HCT116 (cell line): ENCODE measurements at regions not wholly inside any gene's neighbourhood (a gene's known extent, or its start where the extent isn't known, plus 50 kb on each side); places are given as distances from the start of the nearest gene placed in this dataset.
A peak's percentile ranks its signal among the peaks of the same experiment; 100 is the strongest.

Experiments used
- ATAC-seq: fragments of 200-7000 bp; cut with Tn5 transposase; 2 replicates; pipeline ENCODE4 v1.9.1; 2020; ENCODE audit warnings: mild to moderate bottlenecking, moderate library complexity
- BruUV-seq: library from RNA; stranded (reverse); fragments of 400-500 nt; replicated peaks from 2 replicates; lab custom pipeline; 2021; lab: Mats Ljungman, UMichigan
- CTCF ChIA-PET: fragments of 300-600 bp; sonication (Branson Sonifier 250); formaldehyde crosslinking; loops from one replicate; lab custom pipeline; 2021; ENCODE audit warnings: antibody characterized with exemption; lab: Charles Lee
- POLR2A ChIA-PET: fragments of 300-600, 350-600 bp; sonication (Branson Sonifier 250); formaldehyde crosslinking; loops from one replicate; lab custom pipeline; 2021; ENCODE audit warnings: antibody characterized with exemption; lab: Charles Lee
- RAD21 ChIA-PET, 2 experiments: fragments of 300-600 bp; sonication (Branson Sonifier 250); formaldehyde crosslinking; loops; one replicate each; lab custom pipeline; 2023; ENCODE audit warnings: low total read pairs in 2 of 2; ENCODE audit not compliant: uncharacterized antibody in 2 of 2, unreplicated experiment in 2 of 2, low non-redundant PET in 1 of 2; lab: Charles Lee
- DNase-seq: peaks from one replicate; pipeline ENCODE4 v3.0.0-alpha.2; 2010; ENCODE audit warnings: low read depth, low spot score
- H2AFZ ChIP-seq: fragments of 200-600 bp; shearing (Covaris generic), sonication (generic); 2 replicates; pipeline ENCODE4 v1.6.1; 2017; ENCODE audit warnings: low read depth, mixed run types, mixed read lengths, antibody characterized with exemption, low read length; ENCODE audit not compliant: poor library complexity, severe bottlenecking
- H3K27ac ChIP-seq: 2 replicates; pipeline ENCODE4 v1.5.1; 2012; ENCODE audit warnings: low read depth, low read length
- H3K27me3 ChIP-seq: fragments of 200-600 bp; sonication (generic); 2 replicates; pipeline ENCODE4 v1.6.1; 2016; ENCODE audit warnings: mixed run types, low read length, mixed read lengths; ENCODE audit not compliant: insufficient read depth
- H3K36me3 ChIP-seq, 2 experiments: fragments of 200-500 bp in 1 of 2; fragments of 200-600 bp in 1 of 2; sonication (Bioruptor generic) in 1 of 2; sonication (generic) in 1 of 2; 2 replicates each; pipeline versions ENCODE4 v1.5.1 to v1.6.1; 2014 to 2016; ENCODE audit warnings: low read length in 2 of 2, inconsistent platforms in 1 of 2, mixed read lengths in 1 of 2, mixed run types in 1 of 2; ENCODE audit not compliant: insufficient read depth in 2 of 2, control insufficient read depth in 1 of 2
- H3K4me1 ChIP-seq, 2 experiments: fragments of 200-600 bp in 1 of 2; sonication (generic) in 1 of 2; 2 replicates each; pipeline versions ENCODE4 v1.5.1 to v1.6.1; 2012 to 2017; ENCODE audit warnings: low read length in 2 of 2, inconsistent platforms in 1 of 2, mild to moderate bottlenecking in 1 of 2, mixed read lengths in 1 of 2, mixed run types in 1 of 2, moderate library complexity in 1 of 2; ENCODE audit not compliant: insufficient read depth in 2 of 2, control insufficient read depth in 1 of 2
- H3K4me2 ChIP-seq: fragments of 200-600 bp; sonication (generic); 2 replicates; pipeline ENCODE4 v1.6.1; 2017; ENCODE audit warnings: mixed run types, low read length, mixed read lengths
- H3K4me3 ChIP-seq, 2 experiments: fragments of 200-600 bp in 1 of 2; sonication (generic) in 1 of 2; replicated peaks in 1 of 2; 2 replicates each; pipeline ENCODE4 v1.5.1; 2011 to 2016; ENCODE audit warnings: low read length in 2 of 2, control low read depth in 1 of 2, low read depth in 1 of 2, mild to moderate bottlenecking in 1 of 2, mixed read lengths in 1 of 2, mixed run types in 1 of 2
- H3K79me2 ChIP-seq: fragments of 200-600 bp; sonication (generic); 2 replicates; pipeline ENCODE4 v1.6.1; 2017; ENCODE audit warnings: mild to moderate bottlenecking, mixed run types, low read length, moderate library complexity, mixed read lengths; ENCODE audit not compliant: insufficient read depth
- H3K9ac ChIP-seq: fragments of 200-600 bp; sonication (generic); 2 replicates; pipeline ENCODE4 v1.6.1; 2016; ENCODE audit warnings: low read length, mixed read lengths
- H3K9me2 ChIP-seq: fragments of 200-600 bp; sonication (generic), shearing (Covaris generic); 2 replicates; pipeline ENCODE4 v1.6.1; 2017; ENCODE audit warnings: mixed run types, mild to moderate bottlenecking, moderate library complexity; ENCODE audit not compliant: insufficient read depth
- H3K9me3 ChIP-seq, 2 experiments: fragments of 200-500 bp in 1 of 2; fragments of 200-600 bp in 1 of 2; sonication (Bioruptor generic) in 1 of 2; sonication (generic) in 1 of 2; 2 replicates each; pipeline ENCODE4 v1.6.1; 2014 to 2017; ENCODE audit warnings: low read length in 2 of 2, mixed read lengths in 2 of 2, inconsistent platforms in 1 of 2, low read depth in 1 of 2, mild to moderate bottlenecking in 1 of 2, mixed run types in 1 of 2, moderate library complexity in 1 of 2; ENCODE audit not compliant: control insufficient read depth in 1 of 2, insufficient read depth in 1 of 2
- H4K20me1 ChIP-seq: fragments of 200-600 bp; sonication (generic), shearing (Covaris generic); 2 replicates; pipeline ENCODE4 v1.6.1; 2017; ENCODE audit warnings: mixed run types, mild to moderate bottlenecking, moderate library complexity; ENCODE audit not compliant: insufficient read depth
- CBX3 ChIP-seq: IDR thresholded peaks from 2 replicates; pipeline ENCODE4 v1.6.1; 2012; ENCODE audit warnings: low read depth
- CEBPB ChIP-seq: IDR thresholded peaks from 2 replicates; pipeline ENCODE4 v1.6.1; 2012; ENCODE audit warnings: low read depth
- EGR1 ChIP-seq: IDR thresholded peaks from 2 replicates; pipeline ENCODE4 v1.6.1; 2012; ENCODE audit warnings: low read depth
- ELF1 ChIP-seq: IDR thresholded peaks from 2 replicates; pipeline ENCODE4 v1.6.1; 2012; ENCODE audit warnings: low read depth, borderline replicate concordance
- RAD21 ChIP-seq: IDR thresholded peaks from 2 replicates; pipeline ENCODE4 v1.6.1; 2012; ENCODE audit warnings: low read depth, mild to moderate bottlenecking
- REST ChIP-seq: IDR thresholded peaks from 2 replicates; pipeline ENCODE4 v1.6.1; 2012; ENCODE audit warnings: low read depth
- SIN3A ChIP-seq: IDR thresholded peaks from 2 replicates; pipeline ENCODE4 v1.6.1; 2012; ENCODE audit warnings: low read depth
- SRF ChIP-seq: IDR thresholded peaks from 2 replicates; pipeline ENCODE4 v1.6.1; 2012; ENCODE audit warnings: low read depth
- ZFX ChIP-seq: fragments of 450-650 bp; IDR thresholded peaks from 2 replicates; pipeline ENCODE4 v1.6.1; 2017
- intact Hi-C: fragments of 100-400 bp; cut with micrococcal nuclease; formaldehyde crosslinking; loops from 2 replicates; pipeline ENCODE4 v1.10.0; 2022
- TF ChIP-seq, protein P1 (sequence below): IDR thresholded peaks from 2 replicates; pipeline ENCODE4 v1.6.1; 2012

GRCh38 chr11:129251067-129251466, 58.9 kb upstream of the ARHGAP32 start:
- Histone ChIP-seq H3K27ac (no peak overlapping the region), H2AFZ (no peak overlapping the region), H3K27me3 (no peaks in the 10 kb centered on the region), H4K20me1 (no peaks in the 10 kb centered on the region), H3K4me2 (peak overlapping the region; percentile 65)
- no peak for ATAC-seq
- TF ChIP-seq, protein P1, sequence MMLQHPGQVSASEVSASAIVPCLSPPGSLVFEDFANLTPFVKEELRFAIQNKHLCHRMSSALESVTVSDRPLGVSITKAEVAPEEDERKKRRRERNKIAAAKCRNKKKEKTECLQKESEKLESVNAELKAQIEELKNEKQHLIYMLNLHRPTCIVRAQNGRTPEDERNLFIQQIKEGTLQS, result no peak
- TF ChIP-seq EGR1 (no peak), SIN3A (no peak), ZFX (no peak), ELF1 (no peak)
- TF ChIP-seq, all 23 proteins: peak for 0
- H3K9me2 ChIP-seq, result no peaks in the 10 kb centered on the region
- BruUV-seq, result no TSS peak
- intact Hi-C loops, result no loop called here
- H3K36me3 ChIP-seq, result no peaks in the 10 kb centered on the region
- no peak for DNase-seq
- H3K9ac ChIP-seq, result no peak overlapping the region
- CTCF ChIA-PET, result no interaction called here
- RAD21 ChIA-PET, result no interaction called here
- peaks cover 55% of the 10 kb centered on the region in 2 experiments for H3K4me1 ChIP-seq
- H3K9me3 ChIP-seq, result no peaks in the 10 kb centered on the region
- POLR2A ChIA-PET, result no interaction called here
- peaks cover 57% of the 10 kb centered on the region for H3K79me2 ChIP-seq
- no peak overlapping the region; a peak in 1 of 4 replicates for H3K4me3 ChIP-seq

GRCh38 chr11:129249923-129250322, 57.8 kb upstream of the ARHGAP32 start:
- Histone ChIP-seq H4K20me1 (no peaks in the 10 kb centered on the region), H2AFZ (no peak overlapping the region)
- POLR2A ChIA-PET, result no interaction called here

More at GRCh38 chr11:129249923-129250322, 57.8 kb upstream of the ARHGAP32 start:
- peak overlapping the region; percentile 59; the same call in 1 of the 2 replicates for H3K27ac ChIP-seq
- intact Hi-C loops, result no loop called here
- no peaks in the 10 kb centered on the region for H3K27me3 ChIP-seq
- peak overlapping the region; percentile 11; the same call in 1 of the 2 replicates for H3K9ac ChIP-seq
- BruUV-seq, result no TSS peak
- H3K4me3 ChIP-seq, result peak overlapping the region in 1 of 2 experiments; percentile 19; a peak in 1 of 4 replicates
- DNase-seq (no peak), ATAC-seq (peak; percentile 75)
- ChIA-PET CTCF (no interaction called here), RAD21 (interaction anchor here in 1 of 2 experiments (0.7 kb wide), 1 partner anchor 115 kb away, joined by 3 read pairs; no protein-coding TSS in a partner anchor)
- H3K36me3 ChIP-seq, result no peaks in the 10 kb centered on the region
- H3K4me1 ChIP-seq, result peaks cover 55 to 60% of the 10 kb centered on the region in 2 experiments
- peaks cover 54% of the 10 kb centered on the region for H3K79me2 ChIP-seq
- TF ChIP-seq SRF, result no peak
- no peak for TF ChIP-seq ELF1
- no peak for TF ChIP-seq REST
- TF ChIP-seq CEBPB, result no peak
- no peak for TF ChIP-seq RAD21
- TF ChIP-seq CBX3, result peak; percentile 42; the same call in 1 of the 2 replicates
- H3K9me2 ChIP-seq, result no peaks in the 10 kb centered on the region
- H3K4me2 ChIP-seq, result peak overlapping the region; percentile 65
- no peaks in the 10 kb centered on the region for H3K9me3 ChIP-seq
